ENCODE measurements at regions not wholly inside any gene's neighbourhood (a gene's known extent, or its start where the extent isn't known, plus 50 kb on each side); places are given as distances from the start of the nearest gene placed in this dataset.

DNA sequence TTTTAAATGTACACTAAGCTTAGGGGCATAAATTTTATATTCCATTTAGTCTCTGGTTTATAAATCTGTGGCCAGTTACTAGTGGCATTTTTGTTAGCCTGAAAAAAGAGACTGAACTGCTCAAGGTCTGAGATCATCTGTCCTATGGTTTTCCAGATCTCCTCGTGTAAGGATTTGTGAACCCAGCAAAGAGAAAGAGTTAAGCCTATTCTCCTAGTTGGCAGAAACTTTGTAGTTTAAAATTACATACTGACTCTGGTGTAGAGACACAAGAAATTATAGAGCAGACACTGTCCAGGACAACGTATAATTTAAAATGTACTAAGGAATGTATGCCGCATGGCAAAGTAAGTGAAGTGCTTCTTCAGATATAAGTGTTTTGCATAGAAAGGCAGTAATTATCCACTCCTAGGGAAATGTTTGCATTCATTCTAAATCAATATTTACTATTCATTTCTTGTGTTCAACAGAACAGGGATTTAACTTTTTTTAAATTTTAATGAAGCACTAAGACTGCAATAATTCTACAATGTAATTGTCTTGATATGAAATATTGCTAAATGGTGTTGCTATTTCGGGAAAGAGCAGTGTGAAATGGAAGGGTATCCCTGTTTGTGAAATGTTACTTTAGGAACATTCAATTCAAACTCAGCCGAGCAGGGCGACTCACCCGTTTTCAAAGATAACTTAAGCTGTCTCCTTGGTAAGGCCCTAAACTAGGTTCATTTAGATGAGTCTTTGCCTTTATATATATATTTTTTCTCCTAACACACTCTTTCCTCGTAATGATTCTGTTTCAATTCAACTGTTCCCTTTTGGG, 508.4 kb upstream of the ZEB2 start:
- POLR2A ChIA-PET = no interaction called here
- Histone ChIP-seq H3K79me2 (ENCODE audit: insufficient read depth, low read length) (no peaks in the 10 kb centered on the region), H3K27ac (ENCODE audit: low read depth, low read length) (no peak overlapping the region), H3K9ac (ENCODE audit: low read length) (no peak overlapping the region), H3K4me1 (ENCODE audit: control insufficient read depth in 1 of 2, insufficient read depth in 2 of 2, low read length in 2 of 2) (no peaks in the 10 kb centered on the region), H3K9me2 (ENCODE audit: insufficient read depth) (no peaks in the 10 kb centered on the region), H3K27me3 (ENCODE audit: insufficient read depth, low read length) (no peaks in the 10 kb centered on the region), H2AFZ (ENCODE audit: low read depth, low read length, poor library complexity, severe bottlenecking) (no peak overlapping the region), H3K4me3 (replicated peaks in 1 of 2; ENCODE audit: low read depth in 1 of 2, low read length in 2 of 2) (no peak overlapping the region), H3K36me3 (ENCODE audit: control insufficient read depth in 1 of 2, insufficient read depth in 2 of 2, low read length in 2 of 2) (no peaks in the 10 kb centered on the region), H3K4me2 (ENCODE audit: low read length) (no peak overlapping the region), H4K20me1 (ENCODE audit: insufficient read depth) (no peaks in the 10 kb centered on the region), H3K9me3 (ENCODE audit: control insufficient read depth in 1 of 2, insufficient read depth in 1 of 2, low read depth in 1 of 2, low read length in 2 of 2) (no peaks in the 10 kb centered on the region)
- intact Hi-C loops (cut with micrococcal nuclease) = no loop called here
- TF ChIP-seq POLR2AphosphoS5 (IDR thresholded peaks at IDR 0.05; ENCODE audit: low read depth, low read length) = no peak
- TF ChIP-seq JUND (IDR thresholded peaks at IDR 0.05) = no peak
- no peak for TF ChIP-seq FOSL1 (IDR thresholded peaks at IDR 0.05; ENCODE audit: low read depth)
- TF ChIP-seq ELF1 (IDR thresholded peaks at IDR 0.05; ENCODE audit: borderline replicate concordance, low read depth) = no peak
- TF ChIP-seq EZH2 (IDR thresholded peaks at IDR 0.05) = no peak
- TF ChIP-seq TCF7L2 (IDR thresholded peaks at IDR 0.05; ENCODE audit: borderline replicate concordance, extremely low read depth, insufficient read depth, insufficient read length) = no peak
- TF ChIP-seq RAD21 (IDR thresholded peaks at IDR 0.05; ENCODE audit: low read depth) = no peak
- TF ChIP-seq, protein P1, sequence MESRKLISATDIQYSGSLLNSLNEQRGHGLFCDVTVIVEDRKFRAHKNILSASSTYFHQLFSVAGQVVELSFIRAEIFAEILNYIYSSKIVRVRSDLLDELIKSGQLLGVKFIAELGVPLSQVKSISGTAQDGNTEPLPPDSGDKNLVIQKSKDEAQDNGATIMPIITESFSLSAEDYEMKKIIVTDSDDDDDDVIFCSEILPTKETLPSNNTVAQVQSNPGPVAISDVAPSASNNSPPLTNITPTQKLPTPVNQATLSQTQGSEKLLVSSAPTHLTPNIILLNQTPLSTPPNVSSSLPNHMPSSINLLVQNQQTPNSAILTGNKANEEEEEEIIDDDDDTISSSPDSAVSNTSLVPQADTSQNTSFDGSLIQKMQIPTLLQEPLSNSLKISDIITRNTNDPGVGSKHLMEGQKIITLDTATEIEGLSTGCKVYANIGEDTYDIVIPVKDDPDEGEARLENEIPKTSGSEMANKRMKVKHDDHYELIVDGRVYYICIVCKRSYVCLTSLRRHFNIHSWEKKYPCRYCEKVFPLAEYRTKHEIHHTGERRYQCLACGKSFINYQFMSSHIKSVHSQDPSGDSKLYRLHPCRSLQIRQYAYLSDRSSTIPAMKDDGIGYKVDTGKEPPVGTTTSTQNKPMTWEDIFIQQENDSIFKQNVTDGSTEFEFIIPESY (IDR thresholded peaks at IDR 0.05; ENCODE audit: extremely low read depth, insufficient replicate concordance, low read length) = no peak
- TF ChIP-seq POLR2A (IDR thresholded peaks at IDR 0.05; ENCODE audit: borderline replicate concordance, extremely low read depth, insufficient read depth, insufficient read length) = no peak
- TF ChIP-seq CEBPB (IDR thresholded peaks at IDR 0.05; ENCODE audit: low read depth) = no peak
- no peak for TF ChIP-seq SP1 (IDR thresholded peaks at IDR 0.05; ENCODE audit: low read depth)
- no peak for TF ChIP-seq EGR1 (IDR thresholded peaks at IDR 0.05; ENCODE audit: low read depth)
- TF ChIP-seq ZNF274 (IDR thresholded peaks at IDR 0.05; ENCODE audit: low read depth, low read length) = no peak
- no peak for TF ChIP-seq SRF (IDR thresholded peaks at IDR 0.05; ENCODE audit: low read depth)
- TF ChIP-seq ZFX (IDR thresholded peaks at IDR 0.05) = no peak
- no peak for TF ChIP-seq CBX3 (IDR thresholded peaks at IDR 0.05; ENCODE audit: low read depth)
- TF ChIP-seq YY1 (IDR thresholded peaks at IDR 0.05; ENCODE audit: extremely low read depth, insufficient replicate concordance, low read depth, low read length) = no peak
- RAD21 ChIA-PET (ENCODE audit: low non-redundant PET in 1 of 2, low total read pairs in 2 of 2, uncharacterized antibody in 2 of 2, unreplicated experiment in 2 of 2) = no interaction called here
- no TSS peak for BruUV-seq (replicated peaks)
- no peak for ATAC-seq
- CTCF ChIA-PET = no interaction called here
- no peak for DNase-seq (ENCODE audit: low read depth, low spot score)
